BJ (cell line): ENCODE measurements at regions not wholly inside any gene's neighbourhood (a gene's known extent, or its start where the extent isn't known, plus 50 kb on each side); places are given as distances from the start of the nearest gene placed in this dataset.
"Not testable (repeated sequence)": the region's sequence is repeated elsewhere in the genome, so short reads cannot be mapped to it uniquely, and the experiment has no call there.

Experiments
- CTCF ChIA-PET: fragments of 350-600 bp; formaldehyde crosslinking; extraction: SDS; loops from one replicate; lab custom pipeline; 2021; ENCODE audit warnings: antibody characterized with exemption, inconsistent platforms; lab: Yijun Ruan, JAX
- POLR2A ChIA-PET: fragments of 300-600 bp; sonication (Branson Sonifier 250); formaldehyde crosslinking; extraction: SDS; loops from one replicate; lab custom pipeline; 2021; ENCODE audit warnings: antibody characterized with exemption; lab: Charles Lee
- DNase-seq: peaks from one replicate; pipeline ENCODE4 v3.0.0-alpha.2; 2011; ENCODE audit warnings: low read depth
- H3K27me3 ChIP-seq: 2 replicates; pipeline ENCODE4 v1.6.0; 2011; ENCODE audit warnings: low read length; ENCODE audit not compliant: control insufficient read depth, insufficient read depth
- H3K36me3 ChIP-seq: 2 replicates; pipeline ENCODE4 v1.5.1; 2011; ENCODE audit warnings: low read length; ENCODE audit not compliant: control insufficient read depth, insufficient read depth
- H3K4me3 ChIP-seq: 2 replicates; pipeline ENCODE4 v1.5.1; 2011; ENCODE audit warnings: low read depth, mild to moderate bottlenecking, control low read depth, low read length
- TF ChIP-seq, protein P1 (sequence below): IDR thresholded peaks from 2 replicates; pipeline ENCODE4 v1.5.1; 2011; ENCODE audit warnings: low read depth, mild to moderate bottlenecking, control low read depth, inconsistent platforms, low read length, moderate library complexity; ENCODE audit not compliant: insufficient read depth

DNA sequence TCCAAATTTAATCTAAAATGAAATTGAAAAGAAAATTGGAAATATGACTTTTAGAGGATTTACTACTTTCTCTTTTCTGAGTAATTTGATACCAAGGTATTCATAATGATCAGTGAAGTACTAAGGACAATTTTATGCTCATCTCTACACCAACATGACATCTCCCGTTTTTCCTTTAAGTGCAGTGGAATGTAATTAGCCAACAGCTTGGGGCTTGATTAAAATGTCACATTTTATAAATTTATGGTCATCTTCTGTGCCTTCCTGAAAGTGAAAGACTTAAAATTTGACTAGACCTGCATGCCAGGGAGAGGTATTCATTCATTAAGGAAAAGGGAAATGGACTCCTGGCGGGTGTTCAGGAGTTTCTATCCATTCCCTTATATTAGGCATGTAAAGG lies 228.2 kb upstream of the CNTN3 start:
- Histone ChIP-seq H3K36me3 (no peaks in the 10 kb centered on the region), H3K4me3 (no peak overlapping the region), H3K27me3 (no peaks in the 10 kb centered on the region)
- TF ChIP-seq, protein P1, sequence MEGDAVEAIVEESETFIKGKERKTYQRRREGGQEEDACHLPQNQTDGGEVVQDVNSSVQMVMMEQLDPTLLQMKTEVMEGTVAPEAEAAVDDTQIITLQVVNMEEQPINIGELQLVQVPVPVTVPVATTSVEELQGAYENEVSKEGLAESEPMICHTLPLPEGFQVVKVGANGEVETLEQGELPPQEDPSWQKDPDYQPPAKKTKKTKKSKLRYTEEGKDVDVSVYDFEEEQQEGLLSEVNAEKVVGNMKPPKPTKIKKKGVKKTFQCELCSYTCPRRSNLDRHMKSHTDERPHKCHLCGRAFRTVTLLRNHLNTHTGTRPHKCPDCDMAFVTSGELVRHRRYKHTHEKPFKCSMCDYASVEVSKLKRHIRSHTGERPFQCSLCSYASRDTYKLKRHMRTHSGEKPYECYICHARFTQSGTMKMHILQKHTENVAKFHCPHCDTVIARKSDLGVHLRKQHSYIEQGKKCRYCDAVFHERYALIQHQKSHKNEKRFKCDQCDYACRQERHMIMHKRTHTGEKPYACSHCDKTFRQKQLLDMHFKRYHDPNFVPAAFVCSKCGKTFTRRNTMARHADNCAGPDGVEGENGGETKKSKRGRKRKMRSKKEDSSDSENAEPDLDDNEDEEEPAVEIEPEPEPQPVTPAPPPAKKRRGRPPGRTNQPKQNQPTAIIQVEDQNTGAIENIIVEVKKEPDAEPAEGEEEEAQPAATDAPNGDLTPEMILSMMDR, result no peak
- ChIA-PET POLR2A (interaction anchor here (0.7 kb wide), 1 partner anchor 1425 kb away, joined by 8 read pairs; no protein-coding TSS in a partner anchor), CTCF (interaction anchor here (0.6 kb wide), 1 partner anchor 776 kb away, joined by 3 read pairs; no protein-coding TSS in a partner anchor)
- no peak for DNase-seq

DNA sequence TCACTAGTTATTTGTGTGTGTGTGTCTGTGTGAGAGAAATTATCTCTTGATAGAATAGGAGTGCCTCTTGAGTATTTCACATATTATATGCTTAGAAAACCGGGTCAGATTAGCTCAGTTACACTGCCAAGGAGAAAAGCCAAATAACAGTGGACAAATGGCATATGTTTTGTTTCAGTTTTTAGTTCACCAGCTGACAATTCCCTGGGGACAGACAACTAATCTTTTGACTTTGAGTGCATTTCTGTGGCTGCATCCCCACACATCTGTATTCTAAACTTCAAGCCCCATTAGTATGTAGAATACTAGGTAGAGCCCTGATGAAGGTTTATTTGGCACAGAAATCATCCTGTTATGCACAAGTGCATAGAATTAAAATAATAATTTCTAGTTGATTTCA lies 227.7 kb upstream of the CNTN3 start:
- POLR2A ChIA-PET, result no interaction called here
- Histone ChIP-seq H3K36me3 (no peaks in the 10 kb centered on the region), H3K27me3 (no peaks in the 10 kb centered on the region), H3K4me3 (no peak overlapping the region)
- CTCF ChIA-PET, result no interaction called here
- TF ChIP-seq, protein P1, result no peak
- no peak for DNase-seq

DNA sequence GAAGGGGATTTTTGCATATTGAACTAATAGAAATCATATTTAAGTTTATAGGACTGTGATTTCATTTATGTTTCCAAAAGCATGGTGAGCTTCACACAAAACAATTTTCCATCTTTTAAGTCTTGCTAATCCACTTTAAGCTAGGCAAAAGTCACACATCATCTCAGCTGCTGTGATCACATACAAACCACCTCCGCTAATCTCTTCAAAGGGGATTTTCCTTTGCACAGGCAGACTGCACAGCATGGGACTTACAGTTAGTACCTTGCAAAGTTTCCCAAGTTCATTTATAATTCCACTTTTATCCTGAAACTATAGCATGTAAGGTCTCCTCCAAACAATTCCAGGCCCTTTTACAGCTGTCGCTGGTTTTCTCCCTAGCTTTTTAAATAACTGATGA lies 225.1 kb upstream of the CNTN3 start:
- Histone ChIP-seq H3K4me3 (no peak overlapping the region), H3K36me3 (no peaks in the 10 kb centered on the region), H3K27me3 (no peaks in the 10 kb centered on the region)
- TF ChIP-seq, protein P1, result no peak
- no peak for DNase-seq
- ChIA-PET CTCF (no interaction called here), POLR2A (no interaction called here)

DNA sequence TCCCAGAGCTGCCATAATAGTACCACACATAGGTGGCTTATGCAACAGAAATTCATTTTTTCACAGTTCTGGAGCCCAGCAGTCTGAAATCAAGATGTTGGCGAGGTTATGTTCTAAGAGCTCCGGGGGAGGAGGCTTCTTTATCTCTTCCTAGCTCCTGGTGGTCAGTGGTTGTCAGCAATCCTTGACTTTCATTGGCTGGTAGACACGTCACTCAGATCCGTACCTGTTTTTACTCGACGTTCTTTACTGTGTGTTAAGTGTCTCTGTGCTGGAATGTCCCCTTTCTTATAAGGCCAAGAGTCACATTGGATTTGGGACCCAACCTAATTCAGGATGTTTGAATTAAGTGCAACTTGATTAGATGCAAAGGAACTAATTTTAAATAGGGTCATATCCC lies 218.5 kb upstream of the CNTN3 start:
- ChIA-PET POLR2A (no interaction called here), CTCF (no interaction called here)
- no peaks in the 10 kb centered on the region for H3K36me3 ChIP-seq
- H3K4me3 ChIP-seq, result no peak overlapping the region
- H3K27me3 ChIP-seq, result no peaks in the 10 kb centered on the region
- no peak for DNase-seq
- TF ChIP-seq, protein P1, result no peak

- CTCF ChIA-PET, result interaction anchor here (0.8 kb wide), 1 partner anchor 9 kb away, joined by 3 read pairs; no protein-coding TSS in a partner anchor
- H3K27me3 ChIP-seq, H3K4me3 ChIP-seq, POLR2A ChIA-PET, H3K36me3 ChIP-seq, DNase-seq: not testable (repeated sequence)
These were observed 216.4 kb upstream of the CNTN3 start for GRCh38 chr3:74830845-74831244.

GRCh38 chr3:74825404-74825803 lies 210.9 kb upstream of the CNTN3 start:
- H3K36me3 ChIP-seq, DNase-seq, H3K27me3 ChIP-seq, POLR2A ChIA-PET, H3K4me3 ChIP-seq, CTCF ChIA-PET: not testable (repeated sequence)
